Vagina (tissue), 2 donors: ENCODE measurements at regions not wholly inside any gene's neighbourhood (a gene's known extent, or its start where the extent isn't known, plus 50 kb on each side); places are given as distances from the start of the nearest gene placed in this dataset.

Source experiments
- DNase-seq, 2 donors: peaks; one replicate each; pipeline ENCODE4 v3.0.0-alpha.2; 2017; ENCODE audit errors: extremely low spot score in 2 of 2
- H3K27ac ChIP-seq: fragments of 200-600 bp; sonication (generic); one replicate; pipeline ENCODE4 v1.5.1; 2019
- H3K27me3 ChIP-seq: fragments of 200-600 bp; sonication (generic); one replicate; pipeline ENCODE4 v1.5.1; 2019
- H3K36me3 ChIP-seq, 2 donors: fragments of 200-600 bp; sonication (generic); one replicate each; pipeline ENCODE4 v1.5.1; 2017 to 2019
- H3K4me1 ChIP-seq: fragments of 200-600 bp; sonication (generic); one replicate; pipeline ENCODE4 v1.5.1; 2019
- H3K4me3 ChIP-seq, 2 donors: fragments of 200-600 bp; sonication (generic); 1 replicate in 1 of 2; 2 replicates in 1 of 2; pipeline ENCODE4 v1.5.1; 2016 to 2019
- H3K9me3 ChIP-seq: fragments of 200-600 bp; sonication (generic); one replicate; pipeline ENCODE4 v1.5.1; 2019
- CTCF ChIP-seq, 3 experiments: fragments of 450-650 bp in 2 of 3; fragments of 200-600 bp in 1 of 3; sonication (generic) in 1 of 3; IDR thresholded peaks; one replicate each; pipeline ENCODE4 v1.5.1; 2017 to 2019; ENCODE audit warnings: antibody characterized with exemption in 3 of 3, mild to moderate bottlenecking in 2 of 3, moderate library complexity in 2 of 3
- POLR2A ChIP-seq, 2 donors: fragments of 450-650 bp; IDR thresholded peaks; one replicate each; pipeline ENCODE4 v1.6.1; 2017; ENCODE audit warnings: antibody characterized with exemption in 2 of 2, mild to moderate bottlenecking in 2 of 2, moderate library complexity in 2 of 2
- POLR2AphosphoS5 ChIP-seq, 2 donors: sonication (generic); formaldehyde crosslinking; IDR thresholded peaks; one replicate each; pipeline ENCODE4 v1.9.0; 2017; ENCODE audit warnings: antibody characterized with exemption in 2 of 2, mild to moderate bottlenecking in 2 of 2, low read depth in 1 of 2; ENCODE audit not compliant: insufficient read depth in 1 of 2
- intact Hi-C: fragments of 100-400 bp; cut with DNase I; formaldehyde crosslinking; loops from one replicate; pipeline ENCODE4 v1.15.1; 2023

- H3K9me3 ChIP-seq = no peaks in the 10 kb centered on the region
- no peak overlapping the region for H3K27ac ChIP-seq
- intact Hi-C loops = no loop called here
- no peaks in the 10 kb centered on the region for H3K4me1 ChIP-seq
- no peaks in the 10 kb centered on the region for H3K36me3 ChIP-seq
- no peak overlapping the region for H3K4me3 ChIP-seq
- no peak for DNase-seq
- no peak for TF ChIP-seq POLR2AphosphoS5 (IDR thresholded peaks at IDR 0.05; ENCODE audit: insufficient read depth in 1 of 2, low read depth in 1 of 2)
- TF ChIP-seq POLR2A (IDR thresholded peaks at IDR 0.05) = no peak
- TF ChIP-seq CTCF (IDR thresholded peaks at IDR 0.05) = no peak
- H3K27me3 ChIP-seq = no peaks in the 10 kb centered on the region
These were observed 53.0 kb upstream of the CLDN14 start for GRCh38 chr21:36532769-36533467.

GRCh38 chr21:36533468-36533848 lies 53.5 kb upstream of the CLDN14 start:
- Histone ChIP-seq H3K4me1 (no peaks in the 10 kb centered on the region), H3K27ac (no peak overlapping the region), H3K27me3 (no peaks in the 10 kb centered on the region), H3K4me3 (no peak overlapping the region), H3K36me3 (no peaks in the 10 kb centered on the region), H3K9me3 (no peaks in the 10 kb centered on the region)
- no peak for DNase-seq
- no peak for TF ChIP-seq CTCF (IDR thresholded peaks at IDR 0.05)
- TF ChIP-seq POLR2A (IDR thresholded peaks at IDR 0.05) = no peak
- intact Hi-C loops = no loop called here

- DNase-seq = no peak
- no peak overlapping the region for H3K4me3 ChIP-seq
- H3K9me3 ChIP-seq = no peaks in the 10 kb centered on the region
- no peaks in the 10 kb centered on the region for H3K27me3 ChIP-seq
- no peaks in the 10 kb centered on the region for H3K4me1 ChIP-seq
- no peak overlapping the region for H3K27ac ChIP-seq
- intact Hi-C loops = no loop called here
- H3K36me3 ChIP-seq = no peaks in the 10 kb centered on the region
- TF ChIP-seq CTCF (IDR thresholded peaks at IDR 0.05) = no peak
- TF ChIP-seq POLR2A (IDR thresholded peaks at IDR 0.05) = no peak
- TF ChIP-seq POLR2AphosphoS5 (IDR thresholded peaks at IDR 0.05; ENCODE audit: insufficient read depth in 1 of 2, low read depth in 1 of 2) = no peak
These were observed 54.7 kb upstream of the CLDN14 start for GRCh38 chr21:36534656-36535055.

- Histone ChIP-seq H3K4me1 (no peaks in the 10 kb centered on the region), H3K4me3 (no peak overlapping the region), H3K27ac (no peak overlapping the region), H3K9me3 (no peaks in the 10 kb centered on the region), H3K36me3 (no peaks in the 10 kb centered on the region), H3K27me3 (no peaks in the 10 kb centered on the region)
- no peak for TF ChIP-seq POLR2AphosphoS5 (IDR thresholded peaks at IDR 0.05; ENCODE audit: insufficient read depth in 1 of 2, low read depth in 1 of 2)
- no peak for TF ChIP-seq POLR2A (IDR thresholded peaks at IDR 0.05)
- no peak for TF ChIP-seq CTCF (IDR thresholded peaks at IDR 0.05)
- intact Hi-C loops = no loop called here
- no peak for DNase-seq
These were observed 55.8 kb upstream of the CLDN14 start for GRCh38 chr21:36535618-36536241.

GRCh38 chr21:36538761-36539160 lies 58.8 kb upstream of the CLDN14 start:
- Histone ChIP-seq H3K4me3 (no peak overlapping the region), H3K4me1 (no peaks in the 10 kb centered on the region), H3K9me3 (no peaks in the 10 kb centered on the region), H3K27ac (no peak overlapping the region), H3K36me3 (no peaks in the 10 kb centered on the region), H3K27me3 (no peaks in the 10 kb centered on the region)
- TF ChIP-seq POLR2A (IDR thresholded peaks at IDR 0.05) (no peak), CTCF (IDR thresholded peaks at IDR 0.05) (no peak), POLR2AphosphoS5 (IDR thresholded peaks at IDR 0.05; ENCODE audit: insufficient read depth in 1 of 2, low read depth in 1 of 2) (no peak)
- no peak for DNase-seq
- intact Hi-C loops = no loop called here
